ENCODE measurements at regions not wholly inside any gene's neighbourhood (a gene's known extent, or its start where the extent isn't known, plus 50 kb on each side); places are given as distances from the start of the nearest gene placed in this dataset.

GRCh38 chr4:149161247-149161646, 654.4 kb downstream of the IQCM start:
- no peaks in the 10 kb centered on the region for H3K36me3 ChIP-seq (replicated peaks in 1 of 2; ENCODE audit: control insufficient read depth in 1 of 2, insufficient read depth in 2 of 2, low read length in 1 of 2)
- ChIA-PET CTCF (interaction anchor here (1.1 kb wide), 1 partner anchor 104 kb away, joined by 3 read pairs; no protein-coding TSS in a partner anchor), POLR2A (no interaction called here)
- TF ChIP-seq, protein P1, sequence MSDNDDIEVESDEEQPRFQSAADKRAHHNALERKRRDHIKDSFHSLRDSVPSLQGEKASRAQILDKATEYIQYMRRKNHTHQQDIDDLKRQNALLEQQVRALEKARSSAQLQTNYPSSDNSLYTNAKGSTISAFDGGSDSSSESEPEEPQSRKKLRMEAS (IDR thresholded peaks at IDR 0.05; ENCODE audit: low read depth) = no peak
- peak; percentile 84 for TF ChIP-seq PBX3 (IDR thresholded peaks at IDR 0.05)
- TF ChIP-seq, protein P2, sequence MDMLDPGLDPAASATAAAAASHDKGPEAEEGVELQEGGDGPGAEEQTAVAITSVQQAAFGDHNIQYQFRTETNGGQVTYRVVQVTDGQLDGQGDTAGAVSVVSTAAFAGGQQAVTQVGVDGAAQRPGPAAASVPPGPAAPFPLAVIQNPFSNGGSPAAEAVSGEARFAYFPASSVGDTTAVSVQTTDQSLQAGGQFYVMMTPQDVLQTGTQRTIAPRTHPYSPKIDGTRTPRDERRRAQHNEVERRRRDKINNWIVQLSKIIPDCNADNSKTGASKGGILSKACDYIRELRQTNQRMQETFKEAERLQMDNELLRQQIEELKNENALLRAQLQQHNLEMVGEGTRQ (IDR thresholded peaks at IDR 0.05; ENCODE audit: borderline replicate concordance, low read depth, low read length) = no peak
- TF ChIP-seq SMC3 (IDR thresholded peaks at IDR 0.05; ENCODE audit: low read depth, low read length) = no peak
- TF ChIP-seq TCF12 (IDR thresholded peaks at IDR 0.05) = peak; percentile 67
- TF ChIP-seq, protein P3, sequence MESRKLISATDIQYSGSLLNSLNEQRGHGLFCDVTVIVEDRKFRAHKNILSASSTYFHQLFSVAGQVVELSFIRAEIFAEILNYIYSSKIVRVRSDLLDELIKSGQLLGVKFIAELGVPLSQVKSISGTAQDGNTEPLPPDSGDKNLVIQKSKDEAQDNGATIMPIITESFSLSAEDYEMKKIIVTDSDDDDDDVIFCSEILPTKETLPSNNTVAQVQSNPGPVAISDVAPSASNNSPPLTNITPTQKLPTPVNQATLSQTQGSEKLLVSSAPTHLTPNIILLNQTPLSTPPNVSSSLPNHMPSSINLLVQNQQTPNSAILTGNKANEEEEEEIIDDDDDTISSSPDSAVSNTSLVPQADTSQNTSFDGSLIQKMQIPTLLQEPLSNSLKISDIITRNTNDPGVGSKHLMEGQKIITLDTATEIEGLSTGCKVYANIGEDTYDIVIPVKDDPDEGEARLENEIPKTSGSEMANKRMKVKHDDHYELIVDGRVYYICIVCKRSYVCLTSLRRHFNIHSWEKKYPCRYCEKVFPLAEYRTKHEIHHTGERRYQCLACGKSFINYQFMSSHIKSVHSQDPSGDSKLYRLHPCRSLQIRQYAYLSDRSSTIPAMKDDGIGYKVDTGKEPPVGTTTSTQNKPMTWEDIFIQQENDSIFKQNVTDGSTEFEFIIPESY (IDR thresholded peaks at IDR 0.05; ENCODE audit: borderline replicate concordance, low read depth) = no peak
- 0 out of 2 replicates have a peak, but pooled peaks have one; percentile 32 for TF ChIP-seq POLR2AphosphoS5 (IDR thresholded peaks at IDR 0.05; ENCODE audit: low read depth, low read length)
- TF ChIP-seq FOSL2 (IDR thresholded peaks at IDR 0.05; ENCODE audit: borderline replicate concordance, low read depth) = peak; percentile 38; the same call in 1 of the 2 replicates
- TF ChIP-seq JUND (IDR thresholded peaks at IDR 0.05) = peak; percentile 51
- TF ChIP-seq SIN3A (IDR thresholded peaks at IDR 0.05; ENCODE audit: borderline replicate concordance, low read depth, low read length) = no peak
- TF ChIP-seq NFIC (IDR thresholded peaks at IDR 0.05; ENCODE audit: borderline replicate concordance) = peak; percentile 92
- TF ChIP-seq TEAD4 (IDR thresholded peaks at IDR 0.05; ENCODE audit: borderline replicate concordance, insufficient read depth) = 0 out of 2 replicates have a peak, but pooled peaks have one; percentile 66
- TF ChIP-seq EZH2phosphoT487 (IDR thresholded peaks at IDR 0.05; ENCODE audit: borderline replicate concordance, low read depth) = no peak
- peak in 1 of 2 experiments; percentile 64; a peak in 1 of 4 replicates for TF ChIP-seq EP300 (IDR thresholded peaks at IDR 0.05; ENCODE audit: borderline replicate concordance in 1 of 2, low read depth in 1 of 2, low read length in 1 of 2)
- TF ChIP-seq FOXM1 (IDR thresholded peaks at IDR 0.05; ENCODE audit: low read depth) = no peak
- 0 out of 2 replicates have a peak, but pooled peaks have one; percentile 47 for TF ChIP-seq RXRA (IDR thresholded peaks at IDR 0.05; ENCODE audit: borderline replicate concordance, low read depth)
- no peak for TF ChIP-seq NRF1 (IDR thresholded peaks at IDR 0.05; ENCODE audit: low read depth, low read length)
- peaks cover 0 to 39% of the 10 kb centered on the region in 2 experiments; a peak in 2 of 4 replicates for H3K4me1 ChIP-seq (ENCODE audit: control insufficient read depth in 1 of 2, insufficient read depth in 2 of 2, low read depth in 1 of 2, low read length in 1 of 2)
- no peaks in the 10 kb centered on the region for H3K79me2 ChIP-seq (ENCODE audit: insufficient read depth)
- H2AFZ ChIP-seq (ENCODE audit: low read depth) = no peak overlapping the region
- H3K9me2 ChIP-seq = no peaks in the 10 kb centered on the region
- no peak overlapping the region; the same call in 1 of the 2 replicates for H3K4me2 ChIP-seq
- no peaks in the 10 kb centered on the region for H3K9me3 ChIP-seq
- no peak overlapping the region for H3K9ac ChIP-seq
- no peak overlapping the region for H3K4me3 ChIP-seq (ENCODE audit: low read depth in 2 of 2, low read length in 1 of 2)
- no peaks in the 10 kb centered on the region for H4K20me1 ChIP-seq (ENCODE audit: insufficient read depth)
- no peak for DNase-seq
- peaks cover 16% of the 10 kb centered on the region for H3F3A ChIP-seq (replicated peaks; ENCODE audit: insufficient read depth)
- H3K27ac ChIP-seq (ENCODE audit: low read depth in 2 of 2, low read length in 1 of 2) = peak overlapping the region in 1 of 2 experiments; percentile 20; a peak in 2 of 4 replicates
- H3K27me3 ChIP-seq (ENCODE audit: insufficient read depth) = no peaks in the 10 kb centered on the region

Measured in SK-N-SH (cell line).